Naive thymus-derived CD8-positive, alpha-beta T cell (primary cell): ENCODE measurements at regions not wholly inside any gene's neighbourhood (a gene's known extent, or its start where the extent isn't known, plus 50 kb on each side); places are given as distances from the start of the nearest gene placed in this dataset.

Experiments
- ATAC-seq, 2 donors: fragments of 150-1000 bp; cut with Tn5 transposase in 1 of 2; sonication (Bioruptor Pico), chemical (Tn5 transposase) in 1 of 2; 1 replicate in 1 of 2; 2 replicates in 1 of 2; pipeline ENCODE4 v1.10.0; 2021; ENCODE audit warnings: mild to moderate bottlenecking in 2 of 2, moderate library complexity in 2 of 2
- POLR2A ChIA-PET: fragments of 350-600 bp; sonication (Branson Sonifier 250); formaldehyde crosslinking; loops from one replicate; lab custom pipeline; 2021; ENCODE audit warnings: antibody characterized with exemption; lab: Charles Lee
- DNase-seq, 10 donors: peaks; one replicate each; pipeline versions ENCODE4 v3.0.0 to v3.0.0-alpha.2; 2020 to 2022
- H3K27ac Mint-ChIP-seq, 10 donors: one replicate each; pipeline ENCODE4 v1.8.0; 2020 to 2022; ENCODE audit warnings: mild to moderate bottlenecking in 10 of 10, mixed read lengths in 10 of 10, moderate library complexity in 4 of 10, inconsistent platforms in 1 of 10
- H3K27me3 Mint-ChIP-seq, 5 donors: one replicate each; pipeline ENCODE4 v1.8.0; 2021 to 2022; ENCODE audit warnings: mixed read lengths in 5 of 5
- H3K36me3 Mint-ChIP-seq, 3 donors: one replicate each; pipeline ENCODE4 v1.8.0; 2020 to 2022; ENCODE audit warnings: mixed read lengths in 3 of 3, mild to moderate bottlenecking in 2 of 3, inconsistent platforms in 1 of 3
- H3K4me1 Mint-ChIP-seq, 4 donors: one replicate each; pipeline ENCODE4 v1.8.0; 2021 to 2022; ENCODE audit warnings: mixed read lengths in 4 of 4
- H3K4me3 Mint-ChIP-seq, 10 donors: one replicate each; pipeline ENCODE4 v1.8.0; 2020 to 2022; ENCODE audit warnings: mild to moderate bottlenecking in 10 of 10, mixed read lengths in 10 of 10, moderate library complexity in 6 of 10, inconsistent platforms in 1 of 10
- H3K9me3 Mint-ChIP-seq, 9 donors: one replicate each; pipeline ENCODE4 v1.8.0; 2020 to 2022; ENCODE audit warnings: mixed read lengths in 9 of 9, mild to moderate bottlenecking in 3 of 9, inconsistent platforms in 1 of 9, moderate library complexity in 1 of 9

DNA sequence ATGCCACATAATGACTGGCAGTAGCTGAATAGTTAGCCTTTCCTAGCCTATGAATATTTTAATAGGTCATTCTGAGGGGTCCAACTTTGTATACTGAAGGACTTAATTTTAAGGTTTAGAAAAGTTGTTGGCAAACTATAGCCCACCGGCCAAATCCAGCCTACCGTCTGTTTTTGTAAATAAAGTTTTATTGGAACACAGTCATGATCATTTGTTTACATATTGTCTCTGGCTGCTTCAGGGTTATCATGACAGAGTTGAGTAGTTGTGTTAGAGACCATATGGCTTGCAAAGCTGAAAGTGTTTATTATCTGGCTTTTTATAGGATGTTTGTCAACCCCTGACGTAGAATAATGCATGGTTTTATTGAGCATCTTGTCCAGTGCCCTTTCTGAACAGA is 73.4 kb downstream of the NTMT2 start:
- no peaks in the 10 kb centered on the region for H3K36me3 Mint-ChIP-seq
- H3K27ac Mint-ChIP-seq: no peak overlapping the region
- peaks cover 16 to 52% (median 24%) of the 10 kb centered on the region in 5 donors for H3K27me3 Mint-ChIP-seq
- POLR2A ChIA-PET: no interaction called here
- ATAC-seq: no peak
- H3K4me1 Mint-ChIP-seq: peaks cover 0 to 3% (median 0%) of the 10 kb centered on the region in 4 donors
- peaks cover 0 to 8% (median 0%) of the 10 kb centered on the region in 9 donors for H3K9me3 Mint-ChIP-seq
- DNase-seq: no peak
- no peak overlapping the region for H3K4me3 Mint-ChIP-seq

DNA sequence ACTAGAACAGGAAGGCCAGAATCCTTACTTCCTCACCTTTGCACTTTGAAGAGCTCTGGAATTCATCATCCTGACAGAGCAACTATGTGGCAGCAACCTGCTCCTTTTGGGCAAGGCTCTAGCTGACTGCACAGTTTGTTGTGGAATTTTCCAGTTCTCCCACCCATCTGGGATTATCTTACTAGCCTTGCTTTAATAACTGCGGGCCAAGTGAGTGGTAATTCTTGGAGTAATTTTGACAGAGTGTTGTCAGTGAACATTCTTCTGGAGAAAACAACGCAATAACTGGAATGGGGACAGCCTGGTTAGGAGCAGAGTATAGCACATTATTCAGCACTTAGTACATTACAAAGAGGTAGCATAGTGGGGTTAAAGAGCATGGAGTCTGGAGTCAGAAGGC is 75.3 kb downstream of the NTMT2 start:
- DNase-seq (no peak), ATAC-seq (no peak)
- H3K4me1 Mint-ChIP-seq: no peaks in the 10 kb centered on the region
- no peaks in the 10 kb centered on the region for H3K36me3 Mint-ChIP-seq
- H3K9me3 Mint-ChIP-seq: peaks cover 0 to 9% (median 0%) of the 10 kb centered on the region in 9 donors
- H3K4me3 Mint-ChIP-seq: no peak overlapping the region
- peaks cover 9 to 38% (median 16%) of the 10 kb centered on the region in 5 donors for H3K27me3 Mint-ChIP-seq
- H3K27ac Mint-ChIP-seq: no peak overlapping the region
- POLR2A ChIA-PET: no interaction called here

DNA sequence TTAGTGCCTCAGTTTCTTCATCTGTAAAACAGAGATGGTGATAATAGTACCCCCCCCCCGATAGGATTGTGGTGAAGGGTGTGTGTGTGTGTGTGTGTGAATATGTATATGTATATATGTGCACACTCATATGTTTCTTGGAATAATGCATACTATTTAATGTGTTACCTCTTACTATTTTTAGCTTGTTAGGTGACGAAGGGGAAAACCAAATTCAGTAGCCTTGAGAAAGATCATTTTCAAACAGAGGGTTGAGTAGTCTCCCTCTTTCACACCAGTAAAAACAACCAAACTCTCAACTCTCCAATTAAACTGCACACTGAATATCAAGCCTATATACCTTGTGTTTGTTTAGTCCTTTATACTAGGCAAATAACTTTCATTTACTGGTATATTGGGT is 75.7 kb downstream of the NTMT2 start:
- Mint-ChIP-seq H3K4me3 (no peak overlapping the region), H3K9me3 (peaks cover 0 to 9% (median 0%) of the 10 kb centered on the region in 9 donors), H3K27ac (no peak overlapping the region), H3K36me3 (no peaks in the 10 kb centered on the region), H3K4me1 (no peaks in the 10 kb centered on the region), H3K27me3 (peaks cover 8 to 42% (median 16%) of the 10 kb centered on the region in 5 donors)
- ATAC-seq (no peak), DNase-seq (no peak)
- POLR2A ChIA-PET: no interaction called here

GRCh38 chr1:170224469-170224868 is 78.7 kb downstream of the NTMT2 start:
- POLR2A ChIA-PET: no interaction called here
- Mint-ChIP-seq H3K27me3 (peaks cover under 1 to 42% (median 11%) of the 10 kb centered on the region in 5 donors), H3K36me3 (no peaks in the 10 kb centered on the region), H3K4me3 (no peak overlapping the region), H3K27ac (no peak overlapping the region), H3K4me1 (no peaks in the 10 kb centered on the region), H3K9me3 (peaks cover 0 to 9% (median 0%) of the 10 kb centered on the region in 9 donors)
- DNase-seq: no peak
- no peak for ATAC-seq

DNA sequence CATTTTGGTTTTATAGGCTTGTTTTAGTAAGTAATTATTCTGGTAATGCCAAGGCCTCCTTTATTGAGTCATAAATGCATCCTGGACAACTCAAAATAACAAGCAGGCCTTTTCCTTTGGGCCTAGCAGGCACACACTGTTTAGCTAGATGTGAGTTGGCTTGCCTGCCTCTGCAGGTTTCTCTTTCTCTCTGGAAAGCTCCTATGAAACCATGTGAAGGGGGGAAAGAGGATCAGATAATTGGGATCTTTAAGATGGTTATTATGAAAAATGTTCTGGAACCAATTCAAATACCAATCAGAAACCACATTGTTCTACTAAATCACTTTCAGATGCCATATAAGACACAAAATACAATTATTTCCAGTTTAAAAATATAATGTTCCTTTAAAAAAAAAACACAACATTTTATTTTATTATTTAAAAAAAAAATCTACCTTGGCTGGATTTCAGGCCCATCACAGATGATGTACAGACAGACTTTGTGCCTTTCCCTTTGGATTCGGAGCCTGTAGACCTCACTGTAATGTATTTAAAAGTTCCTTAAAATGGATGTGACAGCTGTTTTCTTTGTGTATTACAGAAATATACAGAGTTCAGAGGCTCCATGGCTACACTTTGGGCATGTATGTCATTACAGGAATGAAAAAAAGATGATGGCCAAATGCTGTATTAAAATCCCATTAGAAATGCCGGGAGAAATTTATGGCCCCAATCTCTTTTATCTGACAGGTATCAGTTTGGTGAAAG is 80.2 kb downstream of the NTMT2 start:
- no peak overlapping the region for H3K27ac Mint-ChIP-seq
- no peaks in the 10 kb centered on the region for H3K4me1 Mint-ChIP-seq
- peaks cover 1 to 34% (median 8%) of the 10 kb centered on the region in 5 donors for H3K27me3 Mint-ChIP-seq
- H3K36me3 Mint-ChIP-seq: no peaks in the 10 kb centered on the region
- ATAC-seq (no peak), DNase-seq (no peak)
- POLR2A ChIA-PET: no interaction called here
- no peak overlapping the region for H3K4me3 Mint-ChIP-seq
- peaks cover 0 to 9% (median 0%) of the 10 kb centered on the region in 9 donors for H3K9me3 Mint-ChIP-seq

GRCh38 chr1:170226767-170227166 is 81.0 kb downstream of the NTMT2 start:
- Mint-ChIP-seq H3K27me3 (peaks cover 3 to 31% (median 8%) of the 10 kb centered on the region in 5 donors), H3K36me3 (no peaks in the 10 kb centered on the region), H3K9me3 (peaks cover 0 to 9% (median 0%) of the 10 kb centered on the region in 9 donors), H3K4me3 (no peak overlapping the region), H3K27ac (no peak overlapping the region), H3K4me1 (no peaks in the 10 kb centered on the region)
- POLR2A ChIA-PET: no interaction called here
- DNase-seq (no peak), ATAC-seq (no peak)

DNA sequence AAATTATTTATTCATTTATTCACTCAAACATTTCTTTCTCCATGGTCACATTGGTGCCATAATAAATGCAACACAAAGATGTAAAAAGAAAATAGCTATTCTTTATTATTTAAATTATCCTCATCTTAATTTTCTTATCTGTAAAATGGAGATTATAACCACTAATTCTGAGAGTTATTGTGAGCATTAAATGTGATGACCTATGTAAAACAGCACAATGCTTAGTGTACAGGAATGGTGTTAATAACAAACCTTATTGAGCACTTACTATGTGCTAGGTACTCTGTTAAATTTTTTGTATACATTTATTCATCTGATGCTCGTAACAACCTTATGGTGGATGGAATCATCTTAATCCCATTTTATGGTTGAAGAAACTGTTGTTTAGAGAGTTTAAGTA is 84.6 kb downstream of the NTMT2 start:
- no peak overlapping the region for H3K4me3 Mint-ChIP-seq
- no peak overlapping the region for H3K27ac Mint-ChIP-seq
- H3K9me3 Mint-ChIP-seq: no peaks in the 10 kb centered on the region
- POLR2A ChIA-PET: no interaction called here
- ATAC-seq: no peak
- H3K27me3 Mint-ChIP-seq: peaks cover 5 to 36% (median 7%) of the 10 kb centered on the region in 5 donors
- DNase-seq: no peak
- no peaks in the 10 kb centered on the region for H3K36me3 Mint-ChIP-seq
- no peaks in the 10 kb centered on the region for H3K4me1 Mint-ChIP-seq

GRCh38 chr1:170231662-170232061 is 85.9 kb downstream of the NTMT2 start:
- H3K27ac Mint-ChIP-seq: no peak overlapping the region
- no peaks in the 10 kb centered on the region for H3K9me3 Mint-ChIP-seq
- no peaks in the 10 kb centered on the region for H3K4me1 Mint-ChIP-seq
- H3K4me3 Mint-ChIP-seq: no peak overlapping the region
- POLR2A ChIA-PET: no interaction called here
- no peak for ATAC-seq
- no peak for DNase-seq
- H3K27me3 Mint-ChIP-seq: peaks cover 4 to 30% (median 6%) of the 10 kb centered on the region in 5 donors
- H3K36me3 Mint-ChIP-seq: no peaks in the 10 kb centered on the region

DNA sequence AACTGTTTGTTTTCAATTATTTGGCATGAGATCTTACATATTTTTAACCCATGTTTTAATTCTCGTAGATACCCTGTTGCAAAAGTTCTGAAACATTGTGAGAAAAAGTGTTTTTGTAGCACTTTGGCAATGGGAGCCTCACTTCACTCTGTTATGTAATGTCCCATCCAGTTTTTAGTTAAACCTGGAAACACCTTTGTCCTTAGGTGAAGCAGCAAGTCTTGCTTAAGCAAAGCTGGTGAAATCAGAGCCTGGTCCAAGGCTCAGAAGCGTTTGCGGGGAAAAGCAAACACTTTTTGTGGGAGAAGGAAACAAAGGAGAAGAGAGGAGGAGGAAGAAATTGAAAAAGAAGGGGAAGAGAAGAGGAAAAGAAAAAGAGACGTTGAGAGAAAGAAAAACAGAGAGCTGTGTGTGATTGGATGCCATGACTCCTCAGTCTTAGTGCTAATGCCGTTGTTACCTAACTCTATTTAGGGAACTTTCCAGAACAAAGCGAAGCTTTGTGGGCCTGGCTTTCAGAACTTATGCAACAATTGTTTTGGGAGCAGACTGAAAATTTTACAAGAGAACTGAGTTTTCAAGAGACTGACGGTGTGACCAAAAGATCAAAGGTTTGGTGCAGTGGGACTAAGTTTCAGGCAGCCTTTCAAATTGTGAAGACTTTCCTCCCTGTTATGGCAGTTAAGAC is 93.1 kb downstream of the NTMT2 start:
- Mint-ChIP-seq H3K27ac (no peak overlapping the region), H3K9me3 (peaks cover 0 to 2% (median 0%) of the 10 kb centered on the region in 9 donors), H3K4me3 (no peak overlapping the region), H3K27me3 (peaks cover 3 to 34% (median 7%) of the 10 kb centered on the region in 5 donors), H3K36me3 (no peaks in the 10 kb centered on the region), H3K4me1 (no peaks in the 10 kb centered on the region)
- no peak for ATAC-seq
- DNase-seq: no peak
- POLR2A ChIA-PET: no interaction called here

DNA sequence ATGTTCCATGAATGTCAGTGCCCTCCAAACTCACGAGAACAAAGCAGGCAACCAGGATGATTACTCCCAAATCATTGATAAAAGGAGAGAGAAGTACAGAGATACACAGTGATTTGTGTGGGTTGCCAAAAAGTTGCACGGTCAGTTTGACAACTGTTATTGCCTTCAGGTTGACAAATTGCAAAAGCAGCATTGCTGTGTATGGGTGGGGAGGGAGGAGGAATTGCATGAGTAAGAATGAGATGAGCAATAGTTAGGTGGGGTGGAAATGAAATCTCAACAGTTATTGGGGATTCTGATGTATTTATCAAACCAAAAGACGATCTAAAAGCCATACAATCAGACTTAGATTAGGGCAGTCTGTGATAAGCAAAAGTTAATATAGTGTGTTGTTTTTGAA is 93.7 kb downstream of the NTMT2 start:
- no peak overlapping the region for H3K27ac Mint-ChIP-seq
- POLR2A ChIA-PET: no interaction called here
- H3K9me3 Mint-ChIP-seq: peaks cover 0 to 2% (median 0%) of the 10 kb centered on the region in 9 donors
- H3K27me3 Mint-ChIP-seq: peaks cover 3 to 29% (median 9%) of the 10 kb centered on the region in 5 donors
- ATAC-seq (no peak), DNase-seq (no peak)
- H3K36me3 Mint-ChIP-seq: no peaks in the 10 kb centered on the region
- H3K4me1 Mint-ChIP-seq: no peaks in the 10 kb centered on the region
- no peak overlapping the region for H3K4me3 Mint-ChIP-seq

- no peak for ATAC-seq
- H3K4me1 Mint-ChIP-seq: no peaks in the 10 kb centered on the region
- peaks cover 3 to 26% (median 9%) of the 10 kb centered on the region in 5 donors for H3K27me3 Mint-ChIP-seq
- no peaks in the 10 kb centered on the region for H3K36me3 Mint-ChIP-seq
- H3K4me3 Mint-ChIP-seq: no peak overlapping the region
- no peak for DNase-seq
- POLR2A ChIA-PET: no interaction called here
- peaks cover 0 to 2% (median 0%) of the 10 kb centered on the region in 9 donors for H3K9me3 Mint-ChIP-seq
- H3K27ac Mint-ChIP-seq: no peak overlapping the region
Measured at GRCh38 chr1:170240409-170240808, 94.7 kb downstream of the NTMT2 start.

DNA sequence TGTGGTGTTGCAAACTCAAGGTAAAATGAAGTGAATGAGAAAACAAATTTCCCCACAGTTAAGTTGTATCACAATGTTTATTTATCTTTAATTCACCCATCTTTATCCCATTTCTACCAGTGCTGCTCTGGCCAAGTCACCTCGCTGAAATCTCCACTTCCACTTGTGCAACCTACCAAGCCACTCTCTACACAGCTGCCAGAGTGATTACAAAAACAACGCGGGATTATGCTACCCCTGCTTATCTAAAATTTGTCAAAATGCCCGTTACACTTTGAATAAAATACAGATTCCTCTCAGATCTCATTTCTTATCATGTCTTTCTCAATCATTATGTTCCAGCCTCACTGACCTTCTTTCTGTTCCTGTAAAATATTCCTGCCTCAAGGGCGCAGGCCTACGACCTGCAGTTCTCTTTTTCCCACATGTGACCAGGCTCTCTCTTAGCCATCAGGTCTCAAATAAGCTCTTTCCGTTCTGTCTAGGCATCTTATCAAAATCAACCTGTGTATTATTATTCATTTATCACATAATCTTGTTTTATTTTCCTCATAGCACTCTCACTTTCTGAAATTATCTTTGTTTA is 95.6 kb downstream of the NTMT2 start:
- Mint-ChIP-seq H3K4me3 (no peak overlapping the region), H3K4me1 (no peaks in the 10 kb centered on the region), H3K27me3 (peaks cover 3 to 26% (median 9%) of the 10 kb centered on the region in 5 donors), H3K36me3 (no peaks in the 10 kb centered on the region), H3K9me3 (peaks cover 0 to 3% (median 0%) of the 10 kb centered on the region in 9 donors), H3K27ac (no peak overlapping the region)
- ATAC-seq (no peak), DNase-seq (no peak)
- POLR2A ChIA-PET: no interaction called here
